ENCODE measurements at regions not wholly inside any gene's neighbourhood (a gene's known extent, or its start where the extent isn't known, plus 50 kb on each side); places are given as distances from the start of the nearest gene placed in this dataset.

DNA sequence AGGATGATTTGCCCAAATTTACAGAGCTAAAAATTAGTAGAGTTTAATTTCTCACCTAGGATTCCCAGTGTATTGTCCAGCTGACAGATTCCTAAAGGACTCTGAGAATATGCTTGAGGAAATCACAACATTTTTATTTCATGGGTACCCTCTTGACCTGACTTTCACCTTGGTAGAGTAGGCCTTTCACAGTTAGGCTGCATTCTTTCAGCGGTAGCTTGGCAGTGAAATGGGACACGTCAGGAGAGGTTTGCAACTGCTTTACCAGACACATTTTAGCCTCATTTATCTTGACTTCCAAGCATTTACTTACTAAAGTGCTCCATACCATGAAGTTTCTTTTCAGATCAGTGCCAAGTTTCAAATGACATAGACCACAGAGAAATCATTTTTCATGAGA lies 937.9 kb upstream of the LRRTM1 start:
- H3K36me3 ChIP-seq (ENCODE audit: insufficient read depth, low read length), result no peaks in the 10 kb centered on the region
- H3K9ac ChIP-seq (ENCODE audit: insufficient read length), result no peak overlapping the region
- TF ChIP-seq POLR2AphosphoS5 (IDR thresholded peaks at IDR 0.05; ENCODE audit: borderline replicate concordance, low read depth, low read length), result no peak
- TF ChIP-seq FOXP2 (optimal IDR thresholded peaks at IDR 0.05; ENCODE audit: control extremely low read depth, extremely low read length, insufficient read depth), result no peak
- no peak for TF ChIP-seq EZH2 (IDR thresholded peaks at IDR 0.05)
- DNase-seq (ENCODE audit: low read depth, low spot score), result no peak
- no peaks in the 10 kb centered on the region for H3K9me3 ChIP-seq (ENCODE audit: low read depth, low read length)
- H3K4me3 ChIP-seq, result no peak overlapping the region
- no peak overlapping the region for H3K27ac ChIP-seq

DNA sequence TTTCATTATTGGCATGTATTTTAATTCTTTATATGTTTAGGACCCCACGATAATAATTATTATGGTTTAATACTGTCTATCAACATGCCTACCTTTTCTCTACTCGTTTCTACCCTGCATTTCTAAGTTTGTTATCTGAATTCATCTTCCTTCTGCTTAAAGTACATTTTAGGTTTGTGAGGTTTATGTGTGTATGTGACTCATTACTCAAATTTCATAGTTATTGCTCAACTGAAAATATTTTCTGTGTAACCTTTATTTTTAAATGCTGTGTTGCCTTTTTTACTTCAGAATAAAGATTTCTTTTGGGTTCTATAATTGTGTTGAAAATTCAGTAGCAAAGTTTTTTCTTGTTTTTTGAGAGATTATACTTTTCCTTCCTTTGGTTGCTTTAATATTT lies 933.9 kb upstream of the LRRTM1 start:
- Histone ChIP-seq H3K36me3 (ENCODE audit: insufficient read depth, low read length) (no peaks in the 10 kb centered on the region), H3K9ac (ENCODE audit: insufficient read length) (no peak overlapping the region), H3K4me3 (no peak overlapping the region), H3K9me3 (ENCODE audit: low read depth, low read length) (no peaks in the 10 kb centered on the region), H3K27ac (no peak overlapping the region)
- no peak for DNase-seq (ENCODE audit: low read depth, low spot score)
- TF ChIP-seq FOXP2 (optimal IDR thresholded peaks at IDR 0.05; ENCODE audit: control extremely low read depth, extremely low read length, insufficient read depth), result no peak

DNA sequence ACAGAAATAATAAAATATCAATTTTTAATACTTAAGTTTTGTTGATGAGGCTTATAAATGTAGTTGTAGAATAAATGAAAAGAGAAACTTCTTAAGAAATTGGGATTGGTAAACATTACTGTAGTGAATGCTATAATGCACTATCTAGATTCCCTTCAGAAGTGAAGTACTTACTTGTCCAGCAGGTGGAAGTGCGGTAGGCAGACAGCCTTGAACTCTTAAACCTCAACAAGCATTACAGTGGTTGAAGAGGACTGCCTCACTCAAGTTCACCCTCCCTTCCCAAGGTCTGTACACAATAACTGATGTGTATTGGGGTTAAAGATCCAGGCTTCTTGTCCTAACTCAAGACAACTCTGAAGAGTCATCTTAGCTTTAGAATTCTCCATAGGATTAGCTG lies 931.0 kb upstream of the LRRTM1 start:
- Histone ChIP-seq H3K27ac (no peak overlapping the region), H3K9me3 (ENCODE audit: low read depth, low read length) (no peaks in the 10 kb centered on the region), H3K36me3 (ENCODE audit: insufficient read depth, low read length) (no peaks in the 10 kb centered on the region), H3K9ac (ENCODE audit: insufficient read length) (no peak overlapping the region), H3K4me3 (no peak overlapping the region)
- TF ChIP-seq POLR2AphosphoS5 (IDR thresholded peaks at IDR 0.05; ENCODE audit: borderline replicate concordance, low read depth, low read length) (no peak), EZH2 (IDR thresholded peaks at IDR 0.05) (no peak), FOXP2 (optimal IDR thresholded peaks at IDR 0.05; ENCODE audit: control extremely low read depth, extremely low read length, insufficient read depth) (no peak)
- no peak for DNase-seq (ENCODE audit: low read depth, low spot score)

DNA sequence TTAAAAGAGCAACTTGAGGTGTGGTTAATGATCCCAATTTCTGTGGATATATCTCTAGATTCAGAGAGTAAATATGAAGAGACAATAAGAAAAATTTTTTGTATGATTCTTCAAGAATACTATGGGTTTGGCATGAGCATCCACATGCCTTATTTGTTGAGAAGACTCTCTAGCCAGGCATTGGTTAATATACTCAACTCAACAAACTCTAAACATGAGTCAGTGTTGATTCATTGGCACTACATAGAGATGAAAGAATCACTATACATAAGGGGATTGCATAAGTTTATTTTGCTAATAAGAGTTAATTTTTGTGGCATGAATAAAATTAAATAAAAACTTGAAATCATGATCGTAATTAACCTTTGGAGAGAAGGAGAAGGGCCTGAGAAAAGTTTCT lies 930.2 kb upstream of the LRRTM1 start:
- no peaks in the 10 kb centered on the region for H3K9me3 ChIP-seq (ENCODE audit: low read depth, low read length)
- H3K4me3 ChIP-seq, result no peak overlapping the region
- TF ChIP-seq EZH2 (IDR thresholded peaks at IDR 0.05) (no peak), FOXP2 (optimal IDR thresholded peaks at IDR 0.05; ENCODE audit: control extremely low read depth, extremely low read length, insufficient read depth) (no peak), POLR2AphosphoS5 (IDR thresholded peaks at IDR 0.05; ENCODE audit: borderline replicate concordance, low read depth, low read length) (no peak)
- no peaks in the 10 kb centered on the region for H3K36me3 ChIP-seq (ENCODE audit: insufficient read depth, low read length)
- H3K27ac ChIP-seq, result no peak overlapping the region
- no peak overlapping the region for H3K9ac ChIP-seq (ENCODE audit: insufficient read length)
- no peak for DNase-seq (ENCODE audit: low read depth, low spot score)

DNA sequence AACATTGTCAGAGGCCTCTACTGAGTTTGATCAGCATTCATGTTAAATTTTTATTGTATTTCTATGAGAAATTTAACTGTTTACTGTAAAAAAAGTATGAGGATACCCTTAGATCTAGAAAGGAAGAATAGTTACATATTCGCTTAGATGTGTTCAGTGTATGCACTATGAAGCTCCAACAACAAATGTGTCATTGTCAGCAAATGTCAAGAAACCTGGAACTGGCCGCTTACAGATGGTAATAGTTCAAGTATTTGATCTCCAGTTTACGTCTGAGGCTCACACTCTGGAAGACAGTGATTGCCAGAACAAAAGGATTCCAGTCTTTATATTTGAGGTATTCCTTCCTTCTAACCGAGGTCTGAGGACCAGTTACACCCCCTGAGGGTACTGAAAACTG lies 921.2 kb upstream of the LRRTM1 start:
- no peak for DNase-seq (ENCODE audit: low read depth, low spot score)
- Histone ChIP-seq H3K9me3 (ENCODE audit: low read depth, low read length) (no peaks in the 10 kb centered on the region), H3K27ac (no peak overlapping the region), H3K9ac (ENCODE audit: insufficient read length) (no peak overlapping the region), H3K36me3 (ENCODE audit: insufficient read depth, low read length) (no peaks in the 10 kb centered on the region), H3K4me3 (no peak overlapping the region)
- TF ChIP-seq FOXP2 (optimal IDR thresholded peaks at IDR 0.05; ENCODE audit: control extremely low read depth, extremely low read length, insufficient read depth) (no peak), POLR2AphosphoS5 (IDR thresholded peaks at IDR 0.05; ENCODE audit: borderline replicate concordance, low read depth, low read length) (no peak), EZH2 (IDR thresholded peaks at IDR 0.05) (no peak)

DNA sequence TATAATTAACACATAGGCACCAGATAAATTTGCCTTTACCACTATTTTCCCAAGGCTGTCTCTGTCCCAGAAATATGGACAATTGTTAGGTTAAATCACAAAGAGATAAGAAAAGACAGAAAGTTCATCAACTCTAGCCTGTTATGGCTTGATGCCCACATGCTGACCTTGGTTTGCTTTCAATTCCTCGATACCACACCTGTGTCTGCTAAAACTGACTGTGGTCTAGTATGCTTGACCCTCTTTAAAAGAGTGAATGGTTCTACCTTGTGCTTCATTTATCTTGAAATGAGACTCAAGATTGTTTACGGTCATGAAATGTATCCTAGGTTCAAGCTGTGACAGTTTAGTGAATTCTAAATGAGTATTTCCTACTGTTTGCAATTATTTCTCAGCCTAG lies 909.0 kb upstream of the LRRTM1 start:
- no peak overlapping the region for H3K9ac ChIP-seq (ENCODE audit: insufficient read length)
- no peak overlapping the region for H3K4me3 ChIP-seq
- H3K36me3 ChIP-seq (ENCODE audit: insufficient read depth, low read length), result no peaks in the 10 kb centered on the region
- no peaks in the 10 kb centered on the region for H3K9me3 ChIP-seq (ENCODE audit: low read depth, low read length)
- TF ChIP-seq FOXP2 (optimal IDR thresholded peaks at IDR 0.05; ENCODE audit: control extremely low read depth, extremely low read length, insufficient read depth) (no peak), POLR2AphosphoS5 (IDR thresholded peaks at IDR 0.05; ENCODE audit: borderline replicate concordance, low read depth, low read length) (no peak), EZH2 (IDR thresholded peaks at IDR 0.05) (no peak)
- no peak for DNase-seq (ENCODE audit: low read depth, low spot score)
- H3K27ac ChIP-seq, result no peak overlapping the region

DNA sequence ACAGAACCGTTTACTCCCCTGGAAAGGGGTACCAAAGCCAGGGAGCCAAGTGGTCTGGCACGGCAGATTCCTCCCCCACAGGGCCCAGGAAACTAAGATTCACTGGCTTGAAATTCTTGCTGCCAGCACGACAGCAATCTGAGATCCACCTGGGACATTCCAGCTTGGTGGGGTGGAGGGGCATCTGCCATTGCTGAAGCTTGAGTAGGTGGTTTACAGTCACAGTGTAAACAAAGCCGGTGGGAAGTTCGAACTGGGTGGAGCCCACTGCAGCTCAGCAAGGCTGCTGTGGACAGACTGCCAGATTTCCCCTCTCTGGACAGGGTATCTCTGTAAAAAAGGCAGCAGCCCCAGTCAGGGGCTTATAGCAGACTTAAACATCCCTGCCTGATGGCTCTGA lies 901.7 kb upstream of the LRRTM1 start:
- Histone ChIP-seq H3K9ac (ENCODE audit: insufficient read length) (no peak overlapping the region), H3K4me3 (no peak overlapping the region), H3K36me3 (ENCODE audit: insufficient read depth, low read length) (no peaks in the 10 kb centered on the region), H3K9me3 (ENCODE audit: low read depth, low read length) (no peaks in the 10 kb centered on the region), H3K27ac (no peak overlapping the region)
- TF ChIP-seq FOXP2 (optimal IDR thresholded peaks at IDR 0.05; ENCODE audit: control extremely low read depth, extremely low read length, insufficient read depth) (no peak), POLR2AphosphoS5 (IDR thresholded peaks at IDR 0.05; ENCODE audit: borderline replicate concordance, low read depth, low read length) (no peak), EZH2 (IDR thresholded peaks at IDR 0.05) (no peak)
- no peak for DNase-seq (ENCODE audit: low read depth, low spot score)

DNA sequence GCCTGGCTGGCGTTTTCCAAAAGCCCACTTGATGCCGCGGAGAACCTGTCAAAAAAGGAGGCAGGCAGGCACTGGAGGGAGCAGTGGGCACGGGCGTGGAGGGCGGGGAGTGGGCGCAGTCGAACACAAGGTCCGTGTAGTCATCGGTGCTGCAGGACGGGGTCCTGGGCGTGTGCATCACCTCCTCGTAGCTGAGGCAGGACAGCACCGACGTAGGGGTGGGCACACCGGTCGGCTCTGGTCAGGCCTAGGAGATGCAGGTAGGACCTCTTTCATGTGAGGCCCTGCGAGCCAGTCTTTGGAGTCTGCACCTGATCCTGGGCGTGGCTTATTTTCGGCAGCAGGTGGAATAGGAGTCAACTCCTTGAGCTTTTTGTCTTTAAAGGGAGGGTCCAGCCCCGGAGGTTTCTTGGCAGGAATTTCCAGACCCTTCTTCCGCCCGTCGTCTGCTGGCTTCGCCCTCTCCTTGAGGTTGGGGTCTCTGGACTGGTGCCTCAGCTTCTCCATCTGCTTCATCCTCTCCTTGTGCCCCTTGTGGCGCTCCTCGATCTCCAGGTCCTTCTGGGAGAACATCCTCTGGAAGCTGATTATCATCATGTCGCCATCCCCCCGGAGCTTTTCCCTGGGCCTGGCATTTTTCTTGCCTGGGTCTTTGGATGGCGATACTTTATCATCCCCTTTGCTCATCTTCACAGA lies 892.5 kb upstream of the LRRTM1 start:
- no peak overlapping the region for H3K9ac ChIP-seq (ENCODE audit: insufficient read length)
- DNase-seq (ENCODE audit: low read depth, low spot score), result no peak
- H3K36me3 ChIP-seq (ENCODE audit: insufficient read depth, low read length), result no peaks in the 10 kb centered on the region
- H3K9me3 ChIP-seq (ENCODE audit: low read depth, low read length), result no peaks in the 10 kb centered on the region
- H3K4me3 ChIP-seq, result no peak overlapping the region
- TF ChIP-seq EZH2 (IDR thresholded peaks at IDR 0.05), result no peak
- TF ChIP-seq FOXP2 (optimal IDR thresholded peaks at IDR 0.05; ENCODE audit: control extremely low read depth, extremely low read length, insufficient read depth), result no peak
- no peak for TF ChIP-seq POLR2AphosphoS5 (IDR thresholded peaks at IDR 0.05; ENCODE audit: borderline replicate concordance, low read depth, low read length)
- no peak overlapping the region for H3K27ac ChIP-seq

DNA sequence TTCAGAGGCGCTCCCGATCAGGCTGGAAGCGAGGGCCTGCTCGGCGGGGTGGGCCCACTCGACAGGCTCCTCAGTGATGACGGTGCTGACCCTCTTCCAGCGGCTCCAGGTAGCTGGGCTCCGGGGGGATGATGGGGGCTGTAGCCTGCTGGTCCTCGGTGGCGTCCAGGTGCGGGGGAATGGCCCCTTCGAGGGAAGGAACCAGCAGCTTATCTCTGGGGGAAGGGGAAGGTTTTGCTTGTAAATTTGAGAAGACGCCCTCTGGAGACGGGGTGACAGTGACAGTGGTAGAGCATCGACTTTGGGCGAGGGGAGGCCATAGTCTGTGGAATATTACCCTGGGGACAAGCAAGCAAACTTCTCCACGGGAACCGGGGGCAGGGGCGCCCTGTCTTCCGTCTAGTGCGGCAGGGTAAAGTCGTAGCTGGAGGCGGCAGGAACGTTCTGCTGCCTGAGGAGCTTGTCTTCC lies 891.9 kb upstream of the LRRTM1 start:
- Histone ChIP-seq H3K36me3 (ENCODE audit: insufficient read depth, low read length) (no peaks in the 10 kb centered on the region), H3K4me3 (no peak overlapping the region), H3K9me3 (ENCODE audit: low read depth, low read length) (no peaks in the 10 kb centered on the region), H3K9ac (ENCODE audit: insufficient read length) (no peak overlapping the region), H3K27ac (no peak overlapping the region)
- no peak for DNase-seq (ENCODE audit: low read depth, low spot score)
- no peak for TF ChIP-seq FOXP2 (optimal IDR thresholded peaks at IDR 0.05; ENCODE audit: control extremely low read depth, extremely low read length, insufficient read depth)
- no peak for TF ChIP-seq EZH2 (IDR thresholded peaks at IDR 0.05)
- TF ChIP-seq POLR2AphosphoS5 (IDR thresholded peaks at IDR 0.05; ENCODE audit: borderline replicate concordance, low read depth, low read length), result no peak

Measured in SK-N-MC (cell line).